IMR-90 (cell line): ENCODE measurements at regions not wholly inside any gene's neighbourhood (a gene's known extent, or its start where the extent isn't known, plus 50 kb on each side); places are given as distances from the start of the nearest gene placed in this dataset.

ENCODE experiments used
- ATAC-seq: fragments of 200-7000 bp; cut with Tn5 transposase; 2 replicates; pipeline ENCODE4 v1.9.1; 2020; ENCODE audit warnings: low read depth, mild to moderate bottlenecking, moderate library complexity
- BruUV-seq: library from RNA; stranded (reverse); fragments of 400-500 nt; replicated peaks from 2 replicates; lab custom pipeline; 2021; lab: Mats Ljungman, UMichigan
- CTCF ChIA-PET: fragments of 300-600 bp; formaldehyde crosslinking; extraction: SDS; loops from one replicate; lab custom pipeline; 2021; ENCODE audit warnings: antibody characterized with exemption; lab: Yijun Ruan, JAX
- POLR2A ChIA-PET: fragments of 300-600 bp; sonication (Branson Sonifier 250); formaldehyde crosslinking; loops from one replicate; lab custom pipeline; 2022; ENCODE audit warnings: antibody characterized with exemption; ENCODE audit not compliant: unreplicated experiment; lab: Charles Lee
- DNase-seq: peaks from one replicate; pipeline ENCODE4 v3.0.0; 2013
- H2AFZ ChIP-seq: replicated peaks from 2 replicates; pipeline ENCODE3; 2013; ENCODE audit warnings: low read length, mild to moderate bottlenecking; ENCODE audit not compliant: poor library complexity
- H2AK5ac ChIP-seq: 2 replicates; pipeline ENCODE4 v1.6.1; 2013; ENCODE audit warnings: low read depth, low read length, inconsistent platforms
- H2AK9ac ChIP-seq: replicated peaks from 2 replicates; pipeline ENCODE3; 2013; ENCODE audit warnings: mild to moderate bottlenecking, low read depth, low read length, moderate library complexity; ENCODE audit not compliant: poor library complexity
- H2BK120ac ChIP-seq: 2 replicates; pipeline ENCODE4 v1.6.1; 2013; ENCODE audit warnings: low read depth, low read length, inconsistent platforms
- H2BK15ac ChIP-seq: 3 replicates; pipeline ENCODE4 v1.6.1; 2013; ENCODE audit warnings: low read depth, low read length, inconsistent platforms
- H2BK20ac ChIP-seq: 2 replicates; pipeline ENCODE4 v1.6.1; 2013; ENCODE audit warnings: low read depth, mild to moderate bottlenecking, inconsistent platforms, low read length, moderate library complexity
- H2BK5ac ChIP-seq: 2 replicates; pipeline ENCODE4 v1.6.1; 2013; ENCODE audit warnings: mild to moderate bottlenecking, low read depth, low read length, inconsistent platforms; ENCODE audit not compliant: poor library complexity, severe bottlenecking
- H3K14ac ChIP-seq: replicated peaks from 2 replicates; pipeline ENCODE4 v1.6.1; 2013; ENCODE audit warnings: low read depth, low read length, inconsistent platforms
- H3K18ac ChIP-seq: 2 replicates; pipeline ENCODE4 v1.6.1; 2013; ENCODE audit warnings: low read depth, low read length, control low read depth
- H3K23ac ChIP-seq: 2 replicates; pipeline ENCODE4 v1.6.1; 2013; ENCODE audit warnings: low read depth, low read length, inconsistent platforms
- H3K27ac ChIP-seq: 2 replicates; pipeline ENCODE4 v1.5.1; 2013; ENCODE audit warnings: mild to moderate bottlenecking, control low read depth, low read length; ENCODE audit not compliant: insufficient read depth
- H3K27me3 ChIP-seq: 2 replicates; pipeline ENCODE4 v1.6.1; 2013; ENCODE audit warnings: low read length; ENCODE audit not compliant: control insufficient read depth, insufficient read depth
- H3K36me3 ChIP-seq: 2 replicates; pipeline ENCODE4 v1.6.1; 2013; ENCODE audit warnings: low read length, mixed read lengths; ENCODE audit not compliant: control insufficient read depth, insufficient read depth
- H3K4ac ChIP-seq: 2 replicates; pipeline ENCODE4 v1.6.1; 2013; ENCODE audit warnings: low read depth, low read length, inconsistent platforms
- H3K4me1 ChIP-seq: 2 replicates; pipeline ENCODE4 v1.6.1; 2013; ENCODE audit warnings: low read length, mixed read lengths; ENCODE audit not compliant: control insufficient read depth, insufficient read depth
- H3K4me2 ChIP-seq: 2 replicates; pipeline ENCODE4 v1.6.1; 2013; ENCODE audit warnings: low read depth, mild to moderate bottlenecking, control low read depth, low read length, moderate library complexity
- H3K4me3 ChIP-seq: 2 replicates; pipeline ENCODE4 v1.5.1; 2013; ENCODE audit warnings: low read depth, mild to moderate bottlenecking, control low read depth, low read length, moderate library complexity; ENCODE audit not compliant: insufficient read depth
- H3K56ac ChIP-seq: 2 replicates; pipeline ENCODE4 v1.6.1; 2013; ENCODE audit warnings: low read length, inconsistent platforms; ENCODE audit not compliant: insufficient read depth; ENCODE audit errors: extremely low read depth
- H3K79me1 ChIP-seq, 2 experiments: 2 replicates each; pipeline ENCODE4 v1.6.1; 2013; ENCODE audit warnings: low read length in 2 of 2, inconsistent platforms in 1 of 2, low read depth in 1 of 2
- H3K9ac ChIP-seq: 2 replicates; pipeline ENCODE4 v1.6.1; 2013; ENCODE audit warnings: low read depth, low read length, control low read depth
- H3K9me1 ChIP-seq: 2 replicates; pipeline ENCODE4 v1.6.1; 2013; ENCODE audit warnings: low read length, inconsistent platforms; ENCODE audit not compliant: insufficient read depth
- H3K9me3 ChIP-seq: 2 replicates; pipeline ENCODE4 v1.6.1; 2013; ENCODE audit warnings: low read length; ENCODE audit not compliant: control insufficient read depth, insufficient read depth
- H4K20me1 ChIP-seq: 2 replicates; pipeline ENCODE4 v1.6.1; 2013; ENCODE audit warnings: low read length, inconsistent platforms; ENCODE audit not compliant: insufficient read depth
- H4K5ac ChIP-seq: 2 replicates; pipeline ENCODE4 v1.6.1; 2013; ENCODE audit warnings: mild to moderate bottlenecking, low read depth, low read length, control low read depth
- H4K8ac ChIP-seq, 2 experiments: 2 replicates each; pipeline ENCODE4 v1.6.1; 2013; ENCODE audit warnings: low read depth in 2 of 2, low read length in 2 of 2, control low read depth in 1 of 2, inconsistent platforms in 1 of 2
- H4K91ac ChIP-seq: 2 replicates; pipeline ENCODE4 v1.6.1; 2013; ENCODE audit warnings: low read depth, low read length, inconsistent platforms; ENCODE audit not compliant: insufficient read depth
- CEBPB ChIP-seq: IDR thresholded peaks from 2 replicates; pipeline ENCODE4 v1.6.1; 2012; ENCODE audit warnings: low read depth, low read length, improper control_type of control experiment
- MXI1 ChIP-seq: IDR thresholded peaks from 2 replicates; pipeline ENCODE4 v1.6.1; 2012; ENCODE audit warnings: low read depth, mild to moderate bottlenecking, low read length, moderate library complexity, borderline replicate concordance
- POLR2A ChIP-seq: IDR thresholded peaks from 2 replicates; pipeline ENCODE4 v1.6.1; 2012; ENCODE audit warnings: mild to moderate bottlenecking, low read depth, low read length
- SMC3 ChIP-seq: fragments of 150-350 bp; IDR thresholded peaks from 2 replicates; pipeline ENCODE4 v1.6.1; 2016; ENCODE audit warnings: low read depth, mild to moderate bottlenecking, antibody characterized with exemption, low read length, moderate library complexity
- WGBS, 2 experiments: methylation state at CpG; one replicate each; pipeline versions ENCODE4 v1.1.5 to v1.1.7; 2013; ENCODE audit warnings: missing lambda C conversion rate in 2 of 2; ENCODE audit not compliant: insufficient read length in 1 of 2; ENCODE audit errors: extremely low coverage in 2 of 2; 5-methylcytosine and 5-hydroxymethylcytosine counted together
- dilution Hi-C: fragments of 300-500 bp; cut with HindIII; formaldehyde crosslinking; loops from one replicate; pipeline ENCODE4 v1.14.3; 2018; ENCODE audit warnings: low sequenced_read_pairs; ENCODE audit not compliant: unreplicated experiment
- in situ Hi-C: fragments of 300-500 bp; cut with MboI; formaldehyde crosslinking; loops from 3 replicates; pipeline ENCODE4 v1.14.3; 2019; ENCODE audit warnings: low sequenced_read_pairs, inconsistent platforms, mixed read lengths
- intact Hi-C: fragments of 100-400 bp; cut with micrococcal nuclease; formaldehyde crosslinking; loops from 2 replicates; pipeline ENCODE4 v1.10.0; 2022

GRCh38 chr7:85820702-85821443 lies 634.0 kb upstream of the SEMA3D start:
- H3K23ac ChIP-seq = no peak overlapping the region
- H4K20me1 ChIP-seq = no peaks in the 10 kb centered on the region
- no peak overlapping the region for H4K91ac ChIP-seq
- ChIA-PET CTCF (interaction anchor here (0.8 kb wide), 1 partner anchor 9 kb away, joined by 6 read pairs; no protein-coding TSS in a partner anchor), POLR2A (no interaction called here)
- no peak overlapping the region for H3K27ac ChIP-seq
- H3K4me1 ChIP-seq = no peaks in the 10 kb centered on the region
- H3K56ac ChIP-seq = no peak overlapping the region
- H2AK9ac ChIP-seq = no peak overlapping the region
- H2BK120ac ChIP-seq = no peak overlapping the region
- no peak for TF ChIP-seq SMC3
- TF ChIP-seq MXI1 = no peak
- TF ChIP-seq POLR2A = no peak
- no peak for TF ChIP-seq CEBPB
- no peak overlapping the region for H3K18ac ChIP-seq
- H3K9ac ChIP-seq = no peak overlapping the region
- ATAC-seq (no peak), DNase-seq (no peak)
- WGBS, 2 experiments = 83% methylated on average over 3 of the region's 5 CpGs; no CpG with 5 or more reads in 1 of the 2 experiments
- no TSS peak for BruUV-seq
- in situ Hi-C loops = no loop called here
- H2BK15ac ChIP-seq = no peak overlapping the region
- no peaks in the 10 kb centered on the region for H3K9me1 ChIP-seq
- no peak overlapping the region for H3K4ac ChIP-seq
- H3K4me3 ChIP-seq = no peak overlapping the region
- no peak overlapping the region for H2BK5ac ChIP-seq
- dilution Hi-C loops = no loop called here
- no peaks in the 10 kb centered on the region for H3K36me3 ChIP-seq
- no peak overlapping the region for H2BK20ac ChIP-seq
- intact Hi-C loops = no loop called here
- H3K4me2 ChIP-seq = no peak overlapping the region
- H2AK5ac ChIP-seq = no peak overlapping the region
- H3K79me1 ChIP-seq = no peaks in the 10 kb centered on the region
- H3K14ac ChIP-seq = no peak overlapping the region
- no peak overlapping the region for H4K8ac ChIP-seq
- no peaks in the 10 kb centered on the region for H3K9me3 ChIP-seq
- no peak overlapping the region for H2AFZ ChIP-seq
- no peaks in the 10 kb centered on the region for H3K27me3 ChIP-seq
- H4K5ac ChIP-seq = no peak overlapping the region
